Fibroblast of mammary gland (primary cell): ENCODE measurements at regions not wholly inside any gene's neighbourhood (a gene's known extent, or its start where the extent isn't known, plus 50 kb on each side); places are given as distances from the start of the nearest gene placed in this dataset.
A peak's percentile ranks its signal among the peaks of the same experiment; 100 is the strongest.
"Not testable (repeated sequence)": the region's sequence is repeated elsewhere in the genome, so short reads cannot be mapped to it uniquely, and the experiment has no call there.

Experiments
- DNase-seq: peaks from one replicate; pipeline ENCODE4 v3.0.0-alpha.2; 2010; ENCODE audit warnings: low read depth
- H3K4me3 ChIP-seq: 2 replicates; pipeline ENCODE4 v1.5.1; 2011; ENCODE audit warnings: low read depth, mild to moderate bottlenecking, low read length, moderate library complexity; ENCODE audit not compliant: control insufficient read depth
- CTCF ChIP-seq: conservative IDR thresholded peaks from 2 replicates; pipeline ENCODE4 v1.5.1; 2011; ENCODE audit warnings: low read depth, low read length, inconsistent platforms; ENCODE audit not compliant: control insufficient read depth, insufficient read depth

DNA sequence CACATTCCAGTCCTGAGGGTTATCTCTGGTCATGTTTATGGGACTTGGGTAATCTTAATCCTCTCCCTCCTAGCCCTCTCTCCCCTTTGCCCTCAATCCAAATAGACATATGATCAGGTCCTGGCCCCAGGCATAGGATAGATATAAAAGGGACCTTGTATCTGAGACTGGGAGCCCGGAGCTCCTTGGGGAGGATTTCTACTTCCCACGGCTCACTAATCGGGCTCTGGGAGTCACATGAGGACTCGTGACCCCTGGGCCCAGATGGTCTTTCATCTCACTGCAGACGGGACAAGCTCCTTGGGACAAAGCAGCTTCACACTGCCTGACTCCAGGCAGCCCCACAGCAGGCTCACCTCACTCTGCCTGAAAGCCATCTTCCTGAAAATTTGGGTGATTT is 57.8 kb upstream of the LYRM9 start:
- DNase-seq = no peak
- H3K4me3 ChIP-seq = no peak overlapping the region
- TF ChIP-seq CTCF = no peak

DNA sequence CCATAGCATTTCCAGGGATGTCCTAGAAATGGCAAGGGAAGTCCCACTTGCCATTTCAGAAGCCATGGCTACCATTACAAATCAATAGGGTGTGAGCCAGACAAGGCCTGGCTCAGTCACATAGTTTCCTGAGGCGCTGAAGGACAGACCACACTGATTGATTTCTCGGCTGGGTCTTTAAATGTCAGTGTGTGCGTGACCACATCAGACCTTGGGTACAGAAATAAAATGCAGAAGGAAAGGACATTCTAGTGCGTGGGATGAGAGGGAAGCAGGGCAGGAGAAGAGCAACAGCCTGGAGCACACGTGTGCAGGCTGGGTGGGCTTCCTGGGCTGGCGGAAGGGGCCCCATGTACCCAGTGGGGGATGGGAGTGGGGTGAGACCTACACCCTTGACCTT is 58.7 kb upstream of the LYRM9 start:
- no peak for DNase-seq
- TF ChIP-seq CTCF = no peak
- no peak overlapping the region for H3K4me3 ChIP-seq

GRCh38 chr17:27952366-27952765 is 59.2 kb upstream of the LYRM9 start:
- no peak for DNase-seq
- TF ChIP-seq CTCF = no peak
- no peak overlapping the region for H3K4me3 ChIP-seq

DNA sequence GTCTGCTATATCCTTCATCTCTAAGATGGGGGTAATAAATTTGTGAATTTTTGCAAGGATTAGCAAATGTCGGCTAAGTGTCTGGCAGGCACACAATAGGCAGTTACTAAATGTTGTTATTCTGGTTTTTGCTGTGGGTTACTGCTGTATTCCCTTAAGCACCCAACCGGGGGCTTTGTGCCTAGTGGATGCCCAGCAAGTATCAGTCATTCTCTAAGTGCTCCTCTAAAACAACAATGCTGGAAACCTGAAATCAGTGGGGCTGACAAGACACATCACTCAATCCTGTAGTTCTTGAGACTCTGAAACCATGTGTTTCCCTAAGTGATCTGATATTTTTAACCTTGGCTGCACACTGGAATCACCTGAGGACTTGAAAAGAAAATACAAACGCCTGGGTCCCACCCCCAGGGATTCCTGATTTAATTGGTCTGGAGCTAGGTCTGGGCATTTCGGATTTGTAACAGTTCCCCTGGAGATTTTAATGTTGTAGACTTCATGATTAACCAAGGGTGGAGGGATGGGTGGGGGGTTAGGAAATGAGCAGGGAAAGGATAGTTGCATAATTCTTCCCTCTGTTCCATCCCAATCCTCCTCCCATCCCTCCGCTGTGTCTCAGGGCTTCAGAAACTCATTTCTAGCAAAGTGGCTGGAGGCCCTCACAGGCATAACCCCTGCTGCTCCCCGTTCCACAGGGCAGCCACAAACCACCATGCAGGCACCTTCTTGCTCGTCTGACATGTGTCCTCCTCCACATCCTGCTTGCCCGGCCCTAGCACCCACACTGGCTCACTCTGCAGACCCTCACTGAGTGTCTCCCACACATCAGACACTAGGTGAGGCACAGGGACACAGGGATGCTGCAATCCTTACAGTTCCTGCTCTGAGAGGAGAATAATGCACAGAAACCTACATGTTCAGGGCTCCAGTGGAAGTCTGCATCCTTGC is 61.7 kb upstream of the LYRM9 start:
- no peak for TF ChIP-seq CTCF
- DNase-seq = no peak
- H3K4me3 ChIP-seq = no peak overlapping the region

DNA sequence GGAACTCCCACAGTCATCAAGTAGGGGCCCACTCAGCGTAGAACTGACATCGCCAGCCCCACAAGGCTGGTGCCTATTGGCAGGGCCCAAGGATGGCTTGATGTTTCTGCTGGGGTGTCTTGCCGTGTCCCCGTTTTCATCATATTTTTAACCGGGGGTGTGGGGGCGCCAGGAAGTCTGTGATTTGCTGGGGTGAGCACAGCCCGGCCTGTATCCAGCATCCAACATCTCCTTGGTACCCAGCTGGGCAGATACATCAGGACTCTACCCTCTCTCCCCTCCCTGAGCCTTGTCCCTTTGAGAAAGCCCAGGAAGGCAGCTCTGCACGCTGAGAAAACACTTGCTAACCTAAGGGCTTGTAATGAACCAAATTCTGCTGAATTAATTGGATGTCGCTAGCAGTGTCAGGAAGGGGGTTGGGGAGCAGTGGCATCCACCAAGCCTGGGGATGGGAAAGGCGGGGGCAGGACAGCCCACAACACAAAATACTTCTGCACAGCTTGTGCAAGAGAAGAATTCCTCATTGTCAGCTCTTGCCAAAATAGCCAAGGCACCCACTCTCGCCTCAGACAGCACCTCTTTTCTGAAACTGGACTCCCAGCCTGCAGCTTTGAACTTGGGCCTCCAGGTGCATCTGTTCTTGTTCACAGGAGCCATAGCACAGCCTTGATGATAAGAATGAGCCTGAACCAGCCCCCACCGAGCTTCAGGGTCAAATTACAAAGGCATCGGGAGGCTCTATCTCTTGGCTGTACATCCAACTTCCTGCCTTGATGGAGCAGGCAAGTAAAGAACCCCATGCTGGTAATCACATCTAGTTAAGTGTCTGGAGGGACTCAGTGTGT is 63.7 kb upstream of the LYRM9 start:
- no peak overlapping the region for H3K4me3 ChIP-seq
- TF ChIP-seq CTCF = no peak
- peak; percentile 8 for DNase-seq

- H3K4me3 ChIP-seq, DNase-seq: not testable (repeated sequence)
Measured at GRCh38 chr17:27957446-27957793, 64.3 kb upstream of the LYRM9 start.
